ENCODE measurements at regions not wholly inside any gene's neighbourhood (a gene's known extent, or its start where the extent isn't known, plus 50 kb on each side); places are given as distances from the start of the nearest gene placed in this dataset.
"Not testable (repeated sequence)": the region's sequence is repeated elsewhere in the genome, so short reads cannot be mapped to it uniquely, and the experiment has no call there.

DNA sequence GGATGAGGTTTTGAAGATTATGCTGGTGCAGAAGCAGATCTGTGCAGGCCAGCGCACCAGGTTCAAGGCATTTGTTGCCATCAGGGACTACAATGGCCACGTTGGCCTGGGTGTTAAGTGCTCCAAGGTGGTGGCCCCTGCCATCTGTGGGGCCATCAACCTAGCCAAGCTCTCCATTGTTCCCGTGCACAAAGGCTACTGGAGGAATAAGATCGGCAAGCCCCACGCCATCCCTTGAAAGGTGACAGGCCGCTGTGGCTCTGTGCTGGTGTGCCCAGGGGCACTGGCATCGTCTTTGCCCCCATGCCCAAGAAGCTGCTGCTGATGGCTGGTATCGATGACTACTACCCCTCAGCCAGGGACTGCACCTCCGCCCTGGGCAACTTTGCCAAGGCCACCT, 142.5 kb downstream of the SPATA31D1 start:
- Histone ChIP-seq H3K27ac (no peak overlapping the region), H3K9me3 (no peaks in the 10 kb centered on the region), H3K36me3 (no peaks in the 10 kb centered on the region), H3K4me1 (no peaks in the 10 kb centered on the region), H3K4me3 (no peak overlapping the region), H3K27me3 (ENCODE audit: low read depth) (no peaks in the 10 kb centered on the region)
- intact Hi-C loops (cut with DNase I): no loop called here
- no peak for DNase-seq
- no peak for ATAC-seq
- TF ChIP-seq CTCF (IDR thresholded peaks at IDR 0.05): no peak

GRCh38 chr9:82132024-82132423, 143.5 kb downstream of the SPATA31D1 start:
- H3K27me3 ChIP-seq (ENCODE audit: low read depth): no peaks in the 10 kb centered on the region
- H3K4me3 ChIP-seq: no peak overlapping the region
- no peak overlapping the region for H3K27ac ChIP-seq
- no peaks in the 10 kb centered on the region for H3K9me3 ChIP-seq
- intact Hi-C loops (cut with DNase I): no loop called here
- no peak for ATAC-seq
- TF ChIP-seq CTCF (IDR thresholded peaks at IDR 0.05): no peak
- no peaks in the 10 kb centered on the region for H3K36me3 ChIP-seq
- no peak for DNase-seq
- no peaks in the 10 kb centered on the region for H3K4me1 ChIP-seq

DNA sequence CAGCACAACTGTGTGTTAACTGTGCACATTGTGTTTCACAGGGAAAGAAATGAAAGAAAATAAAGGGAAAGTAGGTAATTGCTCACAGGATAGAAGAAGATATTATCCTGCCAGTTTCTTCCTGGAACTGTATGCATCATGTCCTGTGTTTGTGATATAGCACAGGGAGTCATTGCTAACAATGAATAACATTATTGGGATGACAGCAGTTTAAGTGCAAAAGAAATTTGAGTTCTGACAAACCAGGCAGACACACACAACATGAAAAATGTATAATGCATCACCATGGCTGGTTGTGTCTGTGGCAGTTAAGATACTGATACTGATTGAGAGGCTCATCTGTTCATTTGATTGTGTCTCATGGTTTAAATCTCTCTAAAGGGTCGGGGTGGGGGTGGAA, 145.4 kb downstream of the SPATA31D1 start:
- intact Hi-C loops (cut with DNase I): no loop called here
- no peaks in the 10 kb centered on the region for H3K27me3 ChIP-seq (ENCODE audit: low read depth)
- H3K36me3 ChIP-seq: no peaks in the 10 kb centered on the region
- no peaks in the 10 kb centered on the region for H3K4me1 ChIP-seq
- no peak overlapping the region for H3K27ac ChIP-seq
- DNase-seq (no peak), ATAC-seq (no peak)
- H3K9me3 ChIP-seq: no peaks in the 10 kb centered on the region
- H3K4me3 ChIP-seq: no peak overlapping the region
- TF ChIP-seq CTCF (IDR thresholded peaks at IDR 0.05): no peak

- DNase-seq: no peak
- no peak overlapping the region for H3K27ac ChIP-seq
- H3K27me3 ChIP-seq (ENCODE audit: low read depth): no peaks in the 10 kb centered on the region
- H3K9me3 ChIP-seq: no peaks in the 10 kb centered on the region
- TF ChIP-seq CTCF (IDR thresholded peaks at IDR 0.05): no peak
- H3K36me3 ChIP-seq: no peaks in the 10 kb centered on the region
- intact Hi-C loops (cut with DNase I): no loop called here
- H3K4me1 ChIP-seq: no peaks in the 10 kb centered on the region
- no peak for ATAC-seq
- no peak overlapping the region for H3K4me3 ChIP-seq
Observed at GRCh38 chr9:82135106-82135505, 146.5 kb downstream of the SPATA31D1 start.

- H3K9me3 ChIP-seq; DNase-seq; H3K4me1 ChIP-seq; intact Hi-C loops (cut with DNase I); H3K27me3 ChIP-seq (ENCODE audit: low read depth); H3K36me3 ChIP-seq; H3K4me3 ChIP-seq; ATAC-seq; H3K27ac ChIP-seq: not testable (repeated sequence)
Observed at GRCh38 chr9:82138081-82138480, 149.5 kb downstream of the SPATA31D1 start.

DNA sequence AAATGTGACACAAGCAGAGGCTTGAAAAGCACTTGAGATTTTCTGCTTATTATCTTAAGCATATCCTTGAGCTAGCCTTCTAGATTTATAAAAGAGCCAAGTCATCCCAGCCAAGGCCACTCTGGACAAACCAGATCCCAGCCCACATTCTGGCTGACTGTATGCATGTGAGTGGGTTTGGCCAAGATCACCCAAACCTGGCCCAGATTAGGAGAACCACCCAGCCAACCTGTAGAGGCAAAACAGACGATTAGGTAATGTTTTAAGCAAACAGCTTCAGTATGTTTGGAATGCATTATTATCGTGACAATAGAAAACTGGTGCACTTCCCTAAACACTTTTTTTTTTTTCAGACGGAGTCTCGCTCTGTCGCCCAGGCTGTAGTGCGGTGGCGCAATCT, 151.9 kb downstream of the SPATA31D1 start:
- TF ChIP-seq CTCF (IDR thresholded peaks at IDR 0.05): no peak
- no peak for DNase-seq

More for the DNA sequence above, 151.9 kb downstream of the SPATA31D1 start:
- Histone ChIP-seq H3K4me1 (no peaks in the 10 kb centered on the region), H3K27ac (no peak overlapping the region), H3K27me3 (ENCODE audit: low read depth) (no peaks in the 10 kb centered on the region), H3K9me3 (no peaks in the 10 kb centered on the region), H3K36me3 (no peaks in the 10 kb centered on the region), H3K4me3 (no peak overlapping the region)
- intact Hi-C loops (cut with DNase I): no loop called here
- no peak for ATAC-seq

Data from lower lobe of right lung (tissue), 2 donors.